Upper lobe of left lung (tissue), 4 donors: ENCODE measurements at regions not wholly inside any gene's neighbourhood (a gene's known extent, or its start where the extent isn't known, plus 50 kb on each side); places are given as distances from the start of the nearest gene placed in this dataset.

ENCODE experiments used
- CTCF ChIP-seq, 6 experiments: fragments of 450-650 bp in 4 of 6; fragments of 200-600 bp in 2 of 6; sonication (generic) in 2 of 6; IDR thresholded peaks; one replicate each; pipeline ENCODE4 v1.5.1; 2016 to 2019; ENCODE audit warnings: antibody characterized with exemption in 6 of 6
- EP300 ChIP-seq, 4 donors: sonication (generic); formaldehyde crosslinking; IDR thresholded peaks; one replicate each; pipeline ENCODE4 v1.5.1; 2017; ENCODE audit warnings: antibody characterized with exemption in 4 of 4, control low read depth in 2 of 4
- POLR2A ChIP-seq, 4 donors: fragments of 450-650 bp; IDR thresholded peaks; one replicate each; pipeline ENCODE4 v1.5.1; 2016 to 2017; ENCODE audit warnings: antibody characterized with exemption in 4 of 4, mild to moderate bottlenecking in 2 of 4
- POLR2AphosphoS5 ChIP-seq, 2 donors: sonication (generic); formaldehyde crosslinking; IDR thresholded peaks; one replicate each; pipeline ENCODE4 v1.5.1; 2017; ENCODE audit warnings: antibody characterized with exemption in 2 of 2

GRCh38 chr2:22199994-22200393, 1076.2 kb downstream of the TDRD15 start:
- TF ChIP-seq CTCF (IDR thresholded peaks at IDR 0.05) (no peak), EP300 (IDR thresholded peaks at IDR 0.05) (no peak), POLR2A (IDR thresholded peaks at IDR 0.05) (no peak), POLR2AphosphoS5 (IDR thresholded peaks at IDR 0.05) (no peak)
